Upper lobe of left lung (tissue), 6 donors: ENCODE measurements at regions not wholly inside any gene's neighbourhood (a gene's known extent, or its start where the extent isn't known, plus 50 kb on each side); places are given as distances from the start of the nearest gene placed in this dataset.

Experiments
- ATAC-seq, 2 donors: fragments of 200-7000 bp; cut with Tn5 transposase; one replicate each; pipeline ENCODE4 v1.9.1; 2022; ENCODE audit warnings: mild to moderate bottlenecking in 2 of 2, moderate library complexity in 2 of 2; ENCODE audit not compliant: low FRiP score in 2 of 2
- DNase-seq, 2 donors: peaks; one replicate each; pipeline ENCODE4 v3.0.0-alpha.2; 2019 to 2020
- H3K27ac ChIP-seq, 4 donors: fragments of 200-600 bp; sonication (generic); one replicate each; pipeline ENCODE4 v1.5.1; 2016 to 2019
- H3K27me3 ChIP-seq, 4 donors: fragments of 200-600 bp; sonication (generic); one replicate each; pipeline ENCODE4 v1.5.1; 2017 to 2019
- H3K36me3 ChIP-seq, 4 donors: fragments of 200-600 bp; sonication (generic); one replicate each; pipeline ENCODE4 v1.5.1; 2016 to 2019
- H3K4me1 ChIP-seq, 4 donors: fragments of 200-600 bp; sonication (generic); one replicate each; pipeline ENCODE4 v1.5.1; 2018 to 2019
- H3K4me3 ChIP-seq, 4 donors: fragments of 200-600 bp; sonication (generic); one replicate each; pipeline ENCODE4 v1.5.1; 2017 to 2019; ENCODE audit warnings: mild to moderate bottlenecking in 2 of 4, moderate library complexity in 1 of 4
- H3K9me3 ChIP-seq, 4 donors: fragments of 200-600 bp; sonication (generic); one replicate each; pipeline ENCODE4 v1.5.1; 2018 to 2019
- EP300 ChIP-seq, 4 donors: sonication (generic); formaldehyde crosslinking; IDR thresholded peaks; one replicate each; pipeline ENCODE4 v1.5.1; 2017; ENCODE audit warnings: antibody characterized with exemption in 4 of 4, control low read depth in 2 of 4
- POLR2A ChIP-seq, 4 donors: fragments of 450-650 bp; IDR thresholded peaks; one replicate each; pipeline ENCODE4 v1.5.1; 2016 to 2017; ENCODE audit warnings: antibody characterized with exemption in 4 of 4, mild to moderate bottlenecking in 2 of 4
- POLR2AphosphoS5 ChIP-seq, 2 donors: sonication (generic); formaldehyde crosslinking; IDR thresholded peaks; one replicate each; pipeline ENCODE4 v1.5.1; 2017; ENCODE audit warnings: antibody characterized with exemption in 2 of 2
- WGBS, 2 donors: methylation state at CpG; one replicate each; pipeline ENCODE4 v1.1.5; 2017 to 2018; 5-methylcytosine and 5-hydroxymethylcytosine counted together
- TF ChIP-seq, protein P1 (sequence below), 6 experiments: fragments of 450-650 bp in 4 of 6; fragments of 200-600 bp in 2 of 6; sonication (generic) in 2 of 6; IDR thresholded peaks; one replicate each; pipeline ENCODE4 v1.5.1; 2016 to 2019; ENCODE audit warnings: antibody characterized with exemption in 6 of 6
- donor health status: DM: no; HTN: no; CAD: no; lungs with moderate emphysema.
- donor health status: DM: no; HTN: yes; CAD: no; lungs with severe emphysema.

DNA sequence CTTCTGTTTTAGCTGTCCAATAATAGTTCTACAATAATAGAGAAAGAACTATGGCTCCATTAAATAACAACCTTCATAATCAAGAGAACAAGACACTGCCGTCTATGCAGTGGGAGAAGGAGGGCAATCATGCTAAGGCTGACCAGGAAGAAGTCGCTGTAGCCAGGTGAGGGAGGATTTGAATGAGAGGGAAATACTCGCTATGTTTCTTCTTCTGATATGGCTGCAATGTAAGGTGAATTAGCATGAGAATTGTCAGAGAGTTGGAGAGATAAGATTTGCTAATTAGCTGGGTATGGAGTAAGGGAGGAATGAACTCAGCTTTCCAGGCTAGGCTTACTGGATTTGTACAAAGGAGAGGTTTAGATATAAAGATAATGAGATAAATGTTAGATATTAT lies 555.4 kb upstream of the ZNF385D start:
- Histone ChIP-seq H3K27ac (no peak overlapping the region), H3K27me3 (no peaks in the 10 kb centered on the region), H3K4me1 (no peaks in the 10 kb centered on the region), H3K36me3 (no peaks in the 10 kb centered on the region), H3K4me3 (no peak overlapping the region), H3K9me3 (no peaks in the 10 kb centered on the region)
- no peak for DNase-seq
- TF ChIP-seq, protein P1, sequence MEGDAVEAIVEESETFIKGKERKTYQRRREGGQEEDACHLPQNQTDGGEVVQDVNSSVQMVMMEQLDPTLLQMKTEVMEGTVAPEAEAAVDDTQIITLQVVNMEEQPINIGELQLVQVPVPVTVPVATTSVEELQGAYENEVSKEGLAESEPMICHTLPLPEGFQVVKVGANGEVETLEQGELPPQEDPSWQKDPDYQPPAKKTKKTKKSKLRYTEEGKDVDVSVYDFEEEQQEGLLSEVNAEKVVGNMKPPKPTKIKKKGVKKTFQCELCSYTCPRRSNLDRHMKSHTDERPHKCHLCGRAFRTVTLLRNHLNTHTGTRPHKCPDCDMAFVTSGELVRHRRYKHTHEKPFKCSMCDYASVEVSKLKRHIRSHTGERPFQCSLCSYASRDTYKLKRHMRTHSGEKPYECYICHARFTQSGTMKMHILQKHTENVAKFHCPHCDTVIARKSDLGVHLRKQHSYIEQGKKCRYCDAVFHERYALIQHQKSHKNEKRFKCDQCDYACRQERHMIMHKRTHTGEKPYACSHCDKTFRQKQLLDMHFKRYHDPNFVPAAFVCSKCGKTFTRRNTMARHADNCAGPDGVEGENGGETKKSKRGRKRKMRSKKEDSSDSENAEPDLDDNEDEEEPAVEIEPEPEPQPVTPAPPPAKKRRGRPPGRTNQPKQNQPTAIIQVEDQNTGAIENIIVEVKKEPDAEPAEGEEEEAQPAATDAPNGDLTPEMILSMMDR (IDR thresholded peaks at IDR 0.05), result no peak
- TF ChIP-seq POLR2A (IDR thresholded peaks at IDR 0.05) (no peak), EP300 (IDR thresholded peaks at IDR 0.05) (no peak), POLR2AphosphoS5 (IDR thresholded peaks at IDR 0.05) (no peak)
- WGBS, 2 donors, result 55 to 67% methylated on average over 3 of the region's 3 CpGs
- no peak for ATAC-seq

DNA sequence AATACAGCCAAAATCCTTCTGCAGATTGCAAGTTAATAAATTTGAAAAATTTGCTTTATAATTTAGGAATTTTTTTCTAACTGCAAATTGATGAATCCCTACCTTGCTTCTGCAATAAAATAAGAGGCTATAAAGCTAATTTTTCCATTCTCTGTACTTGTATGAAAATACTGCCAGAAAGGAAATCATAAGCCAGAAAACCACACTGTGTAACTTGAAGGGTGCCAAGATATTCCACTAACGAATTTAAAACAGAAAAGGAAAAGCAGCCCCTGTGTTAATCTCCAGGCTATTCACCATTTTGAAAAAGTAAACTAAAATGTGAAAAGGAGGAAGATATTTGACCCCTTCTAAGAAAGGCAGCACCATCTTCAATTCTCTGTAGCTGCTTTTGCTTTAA lies 557.9 kb upstream of the ZNF385D start:
- H3K36me3 ChIP-seq, result no peaks in the 10 kb centered on the region
- DNase-seq (no peak), ATAC-seq (no peak)
- H3K27ac ChIP-seq, result no peak overlapping the region
- no peaks in the 10 kb centered on the region for H3K4me1 ChIP-seq
- no peaks in the 10 kb centered on the region for H3K27me3 ChIP-seq
- no peak for TF ChIP-seq EP300 (IDR thresholded peaks at IDR 0.05)
- no peak for TF ChIP-seq POLR2A (IDR thresholded peaks at IDR 0.05)
- TF ChIP-seq POLR2AphosphoS5 (IDR thresholded peaks at IDR 0.05), result no peak
- TF ChIP-seq, protein P1 (IDR thresholded peaks at IDR 0.05), result no peak
- H3K9me3 ChIP-seq, result no peaks in the 10 kb centered on the region
- WGBS, 2 donors, result 23 to 31% methylated on average over 1 of the region's 1 CpG
- no peak overlapping the region for H3K4me3 ChIP-seq

DNA sequence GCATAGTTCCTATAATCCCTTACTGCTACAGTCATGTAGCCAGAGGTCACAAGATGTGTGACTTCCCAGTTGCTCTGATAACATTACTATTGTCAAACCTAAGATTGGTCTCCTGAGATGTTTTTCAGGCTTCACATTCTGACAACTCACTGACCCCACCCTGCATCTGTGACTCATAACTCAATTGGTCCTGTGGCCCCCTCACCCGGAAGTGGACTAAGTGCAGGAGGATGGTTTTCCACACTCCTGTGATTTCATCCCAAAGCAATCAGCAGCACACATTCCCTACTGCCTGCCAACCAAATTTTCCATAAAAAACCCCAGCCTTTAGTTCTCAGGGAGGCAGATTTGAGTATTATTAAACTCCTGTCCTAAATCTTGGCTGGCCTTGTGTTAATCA lies 564.9 kb upstream of the ZNF385D start:
- no peak for DNase-seq

DNA sequence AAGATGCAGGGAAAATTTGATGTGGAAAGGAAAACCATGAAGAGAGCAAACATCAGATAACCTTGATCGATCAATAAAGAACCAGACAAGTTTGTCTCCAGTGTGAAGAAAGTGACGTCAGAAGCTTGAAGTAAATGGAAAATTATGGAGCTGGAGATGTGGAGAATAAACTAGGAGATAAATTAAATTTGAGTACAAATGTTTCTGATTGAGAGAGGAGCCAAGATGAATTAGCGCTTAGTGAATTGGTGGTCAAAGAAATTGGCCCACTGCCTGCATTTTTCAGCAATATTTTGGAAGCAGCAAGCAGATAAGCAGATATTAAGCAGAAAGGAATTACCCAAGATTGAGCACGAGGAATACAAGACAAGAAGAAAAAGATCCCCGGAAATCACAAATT lies 567.3 kb upstream of the ZNF385D start:
- no peak overlapping the region for H3K27ac ChIP-seq
- H3K27me3 ChIP-seq, result no peaks in the 10 kb centered on the region
- 74 to 78% methylated on average over 5 of the region's 5 CpGs for WGBS, 2 donors
- DNase-seq (no peak), ATAC-seq (no peak)
- H3K4me1 ChIP-seq, result no peaks in the 10 kb centered on the region
- H3K4me3 ChIP-seq, result no peak overlapping the region
- H3K9me3 ChIP-seq, result no peaks in the 10 kb centered on the region
- no peaks in the 10 kb centered on the region for H3K36me3 ChIP-seq
- TF ChIP-seq POLR2AphosphoS5 (IDR thresholded peaks at IDR 0.05) (no peak), POLR2A (IDR thresholded peaks at IDR 0.05) (no peak), EP300 (IDR thresholded peaks at IDR 0.05) (no peak)
- TF ChIP-seq, protein P1 (IDR thresholded peaks at IDR 0.05), result no peak

More for the DNA sequence above, 564.9 kb upstream of the ZNF385D start:
- Histone ChIP-seq H3K27ac (no peak overlapping the region), H3K9me3 (no peaks in the 10 kb centered on the region), H3K4me3 (no peak overlapping the region), H3K4me1 (no peaks in the 10 kb centered on the region), H3K27me3 (no peaks in the 10 kb centered on the region), H3K36me3 (no peaks in the 10 kb centered on the region)
- no peak for TF ChIP-seq EP300 (IDR thresholded peaks at IDR 0.05)
- TF ChIP-seq POLR2AphosphoS5 (IDR thresholded peaks at IDR 0.05), result no peak
- TF ChIP-seq, protein P1 (IDR thresholded peaks at IDR 0.05), result no peak
- TF ChIP-seq POLR2A (IDR thresholded peaks at IDR 0.05), result no peak
- peak in 1 of 2 donors; percentile 39 for ATAC-seq
- WGBS, 2 donors, result 67 to 78% methylated on average over 1 of the region's 1 CpG

DNA sequence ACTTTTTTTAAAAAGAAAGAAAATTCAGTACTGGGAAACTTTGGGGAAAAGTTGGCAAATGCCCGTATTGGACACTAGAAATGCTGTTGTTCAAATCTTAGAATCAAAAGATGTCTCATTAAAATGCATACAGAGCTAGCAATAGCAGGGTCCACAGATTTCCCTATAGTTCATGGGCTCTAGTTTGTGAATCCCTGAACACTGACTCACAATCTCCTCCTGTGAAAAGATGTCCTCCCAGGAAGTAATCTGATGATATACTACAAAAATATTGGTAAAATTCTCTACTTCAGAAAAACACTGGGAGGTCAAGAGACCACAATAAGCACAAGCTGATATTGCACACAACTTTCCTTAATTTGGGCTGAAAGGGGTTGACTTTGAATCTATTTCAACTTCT lies 568.4 kb upstream of the ZNF385D start:
- Histone ChIP-seq H3K4me3 (no peak overlapping the region), H3K36me3 (no peaks in the 10 kb centered on the region), H3K4me1 (no peaks in the 10 kb centered on the region), H3K9me3 (no peaks in the 10 kb centered on the region), H3K27ac (no peak overlapping the region), H3K27me3 (no peaks in the 10 kb centered on the region)
- no peak for TF ChIP-seq POLR2A (IDR thresholded peaks at IDR 0.05)
- no peak for TF ChIP-seq EP300 (IDR thresholded peaks at IDR 0.05)
- TF ChIP-seq, protein P1 (IDR thresholded peaks at IDR 0.05), result no peak
- no peak for TF ChIP-seq POLR2AphosphoS5 (IDR thresholded peaks at IDR 0.05)
- ATAC-seq (no peak), DNase-seq (no peak)
- 64 to 74% methylated on average over 1 of the region's 1 CpG for WGBS, 2 donors
